Activated CD4-positive, alpha-beta memory T cell treated with anti-CD3 and anti-CD28 coated beads for 36 hours (primary cell): ENCODE measurements at regions not wholly inside any gene's neighbourhood (a gene's known extent, or its start where the extent isn't known, plus 50 kb on each side); places are given as distances from the start of the nearest gene placed in this dataset.

ENCODE experiments used
- CTCF ChIA-PET: fragments of 350-600 bp; sonication (Branson Sonifier 250); formaldehyde crosslinking; loops from one replicate; lab custom pipeline; 2021; ENCODE audit warnings: antibody characterized with exemption, inconsistent platforms; lab: Charles Lee
- POLR2A ChIA-PET: fragments of 350-600 bp; sonication (Branson Sonifier 250); formaldehyde crosslinking; loops from one replicate; lab custom pipeline; 2021; ENCODE audit warnings: antibody characterized with exemption; lab: Charles Lee
- DNase-seq: peaks from one replicate; pipeline ENCODE4 v3.0.0-alpha.2; 2020
- H3K27ac Mint-ChIP-seq: one replicate; pipeline ENCODE4 v1.8.0; 2021; ENCODE audit warnings: mixed read lengths
- H3K27me3 Mint-ChIP-seq: one replicate; pipeline ENCODE4 v1.8.0; 2021; ENCODE audit warnings: mixed read lengths
- H3K36me3 Mint-ChIP-seq: one replicate; pipeline ENCODE4 v1.8.0; 2021; ENCODE audit warnings: mixed read lengths
- H3K4me1 Mint-ChIP-seq: one replicate; pipeline ENCODE4 v1.8.0; 2021; ENCODE audit warnings: low read depth, mixed read lengths
- H3K4me3 Mint-ChIP-seq: one replicate; pipeline ENCODE4 v1.8.0; 2021; ENCODE audit warnings: mild to moderate bottlenecking, mixed read lengths
- H3K9me3 Mint-ChIP-seq: one replicate; pipeline ENCODE4 v1.8.0; 2021; ENCODE audit warnings: mixed read lengths
- intact Hi-C: fragments of 100-400 bp; cut with micrococcal nuclease; formaldehyde crosslinking; loops from one replicate; pipeline ENCODE4 v1.15.1; 2023

GRCh38 chr10:71045936-71046335, 157.6 kb upstream of the PCBD1 start:
- POLR2A ChIA-PET: no interaction called here
- no peak overlapping the region for H3K27ac Mint-ChIP-seq
- H3K27me3 Mint-ChIP-seq: peaks cover 4% of the 10 kb centered on the region
- no peaks in the 10 kb centered on the region for H3K36me3 Mint-ChIP-seq
- H3K9me3 Mint-ChIP-seq: no peaks in the 10 kb centered on the region
- no peaks in the 10 kb centered on the region for H3K4me1 Mint-ChIP-seq
- no peak for DNase-seq
- no peak overlapping the region for H3K4me3 Mint-ChIP-seq
- CTCF ChIA-PET: no interaction called here
- intact Hi-C loops: no loop called here

GRCh38 chr10:71046747-71047146, 158.4 kb upstream of the PCBD1 start:
- Mint-ChIP-seq H3K4me3 (no peak overlapping the region), H3K4me1 (no peaks in the 10 kb centered on the region), H3K9me3 (no peaks in the 10 kb centered on the region), H3K27ac (no peak overlapping the region), H3K36me3 (no peaks in the 10 kb centered on the region), H3K27me3 (peaks cover 4% of the 10 kb centered on the region)
- intact Hi-C loops: no loop called here
- DNase-seq: no peak
- CTCF ChIA-PET: no interaction called here
- POLR2A ChIA-PET: no interaction called here

GRCh38 chr10:71048971-71049615, 160.7 kb upstream of the PCBD1 start:
- ChIA-PET POLR2A (no interaction called here), CTCF (no interaction called here)
- DNase-seq: no peak
- Mint-ChIP-seq H3K27me3 (no peaks in the 10 kb centered on the region), H3K9me3 (no peaks in the 10 kb centered on the region), H3K27ac (no peak overlapping the region), H3K36me3 (no peaks in the 10 kb centered on the region), H3K4me3 (no peak overlapping the region), H3K4me1 (no peaks in the 10 kb centered on the region)
- intact Hi-C loops: no loop called here

- Mint-ChIP-seq H3K36me3 (no peaks in the 10 kb centered on the region), H3K27me3 (no peaks in the 10 kb centered on the region)
Measured at GRCh38 chr10:71049994-71050393, 161.6 kb upstream of the PCBD1 start.

GRCh38 chr10:71052076-71052660, 160.2 kb upstream of the UNC5B start:
- no peaks in the 10 kb centered on the region for H3K27me3 Mint-ChIP-seq

More at GRCh38 chr10:71049994-71050393, 161.6 kb upstream of the PCBD1 start:
- no peaks in the 10 kb centered on the region for H3K4me1 Mint-ChIP-seq
- H3K4me3 Mint-ChIP-seq: no peak overlapping the region
- ChIA-PET CTCF (no interaction called here), POLR2A (no interaction called here)
- no peak overlapping the region for H3K27ac Mint-ChIP-seq
- no peak for DNase-seq
- no peaks in the 10 kb centered on the region for H3K9me3 Mint-ChIP-seq
- intact Hi-C loops: no loop called here

GRCh38 chr10:71052708-71053107, 159.7 kb upstream of the UNC5B start:
- H3K4me1 Mint-ChIP-seq: no peaks in the 10 kb centered on the region
- POLR2A ChIA-PET: no interaction called here
- H3K9me3 Mint-ChIP-seq: no peaks in the 10 kb centered on the region
- H3K36me3 Mint-ChIP-seq: no peaks in the 10 kb centered on the region
- no peaks in the 10 kb centered on the region for H3K27me3 Mint-ChIP-seq
- no peak overlapping the region for H3K4me3 Mint-ChIP-seq
- no peak for DNase-seq
- CTCF ChIA-PET: no interaction called here
- intact Hi-C loops: no loop called here
- H3K27ac Mint-ChIP-seq: no peak overlapping the region

More at GRCh38 chr10:71052076-71052660, 160.2 kb upstream of the UNC5B start:
- no peaks in the 10 kb centered on the region for H3K4me1 Mint-ChIP-seq
- H3K27ac Mint-ChIP-seq: no peak overlapping the region
- H3K4me3 Mint-ChIP-seq: no peak overlapping the region
- intact Hi-C loops: no loop called here
- ChIA-PET CTCF (no interaction called here), POLR2A (no interaction called here)
- H3K9me3 Mint-ChIP-seq: no peaks in the 10 kb centered on the region
- no peaks in the 10 kb centered on the region for H3K36me3 Mint-ChIP-seq
- no peak for DNase-seq

- H3K4me1 Mint-ChIP-seq: no peaks in the 10 kb centered on the region
- H3K27me3 Mint-ChIP-seq: no peaks in the 10 kb centered on the region
- H3K27ac Mint-ChIP-seq: no peak overlapping the region
- ChIA-PET POLR2A (no interaction called here), CTCF (no interaction called here)
- DNase-seq: no peak
- intact Hi-C loops: no loop called here
- no peak overlapping the region for H3K4me3 Mint-ChIP-seq
- no peaks in the 10 kb centered on the region for H3K36me3 Mint-ChIP-seq
- no peaks in the 10 kb centered on the region for H3K9me3 Mint-ChIP-seq
Measured at GRCh38 chr10:71053169-71053895, 159.0 kb upstream of the UNC5B start.

GRCh38 chr10:71058308-71058707, 154.1 kb upstream of the UNC5B start:
- Mint-ChIP-seq H3K27ac (no peak overlapping the region), H3K4me1 (no peaks in the 10 kb centered on the region), H3K9me3 (no peaks in the 10 kb centered on the region), H3K36me3 (no peaks in the 10 kb centered on the region), H3K4me3 (no peak overlapping the region), H3K27me3 (no peaks in the 10 kb centered on the region)
- ChIA-PET POLR2A (no interaction called here), CTCF (no interaction called here)
- no peak for DNase-seq
- intact Hi-C loops: no loop called here

GRCh38 chr10:71059054-71059818, 153.1 kb upstream of the UNC5B start:
- intact Hi-C loops: no loop called here
- Mint-ChIP-seq H3K4me1 (no peaks in the 10 kb centered on the region), H3K27ac (no peak overlapping the region), H3K27me3 (no peaks in the 10 kb centered on the region), H3K36me3 (no peaks in the 10 kb centered on the region), H3K4me3 (no peak overlapping the region), H3K9me3 (no peaks in the 10 kb centered on the region)
- ChIA-PET POLR2A (no interaction called here), CTCF (no interaction called here)
- no peak for DNase-seq

GRCh38 chr10:71059943-71060342, 152.4 kb upstream of the UNC5B start:
- intact Hi-C loops: no loop called here
- ChIA-PET CTCF (no interaction called here), POLR2A (interaction anchor here (0.6 kb wide), 1 partner anchor 29 kb away, joined by 3 read pairs; no protein-coding TSS in a partner anchor)
- no peaks in the 10 kb centered on the region for H3K27me3 Mint-ChIP-seq
- no peaks in the 10 kb centered on the region for H3K9me3 Mint-ChIP-seq
- no peak for DNase-seq
- H3K4me1 Mint-ChIP-seq: no peaks in the 10 kb centered on the region
- H3K4me3 Mint-ChIP-seq: no peak overlapping the region
- H3K36me3 Mint-ChIP-seq: no peaks in the 10 kb centered on the region
- no peak overlapping the region for H3K27ac Mint-ChIP-seq

GRCh38 chr10:71060476-71061426, 151.6 kb upstream of the UNC5B start:
- ChIA-PET POLR2A (interaction anchor here (0.6 kb wide), 1 partner anchor 28 kb away, joined by 3 read pairs; no protein-coding TSS in a partner anchor), CTCF (no interaction called here)
- Mint-ChIP-seq H3K36me3 (no peaks in the 10 kb centered on the region), H3K4me3 (no peak overlapping the region), H3K4me1 (no peaks in the 10 kb centered on the region), H3K9me3 (no peaks in the 10 kb centered on the region), H3K27ac (no peak overlapping the region), H3K27me3 (no peaks in the 10 kb centered on the region)
- intact Hi-C loops: no loop called here
- DNase-seq: no peak
